K562 (cell line): ENCODE measurements at regions not wholly inside any gene's neighbourhood (a gene's known extent, or its start where the extent isn't known, plus 50 kb on each side); places are given as distances from the start of the nearest gene placed in this dataset.

Experiments
- CTBP1 ChIP-seq: fragments of 450-650 bp; IDR thresholded peaks from 2 replicates; pipeline ENCODE4 v1.6.1; 2016; ENCODE audit warnings: borderline replicate concordance
- DIDO1 ChIP-seq: fragments of 450-650 bp; IDR thresholded peaks from 2 replicates; pipeline ENCODE4 v1.6.1; 2016; ENCODE audit warnings: low read depth, missing biosample characterization, missing genetic modification characterization
- DPF2 ChIP-seq: fragments of 450-650 bp; IDR thresholded peaks from 2 replicates; pipeline ENCODE4 v1.6.1; 2016
- EWSR1 ChIP-seq: fragments of 450-650 bp; IDR thresholded peaks from 2 replicates; pipeline ENCODE4 v1.6.1; 2018; ENCODE audit warnings: borderline replicate concordance, mild to moderate bottlenecking, low read depth, moderate library complexity; ENCODE audit not compliant: partially characterized antibody
- FIP1L1 ChIP-seq: fragments of 200-400 bp; formaldehyde crosslinking; IDR thresholded peaks from 2 replicates; pipeline ENCODE4 v1.6.1; 2018; ENCODE audit warnings: mild to moderate bottlenecking, low read depth, low read length; ENCODE audit not compliant: poor library complexity, severe bottlenecking
- GABPA ChIP-seq: fragments of 200-800 bp; sonication (Bioruptor generic); conservative IDR thresholded peaks from 2 replicates; pipeline ENCODE4 v1.6.1; 2016; ENCODE audit warnings: low read depth, missing genetic modification characterization, missing compliant biosample characterization
- HOXB6 ChIP-seq: fragments of 250-450 bp; sonication (Bioruptor Pico); IDR thresholded peaks from 2 replicates; pipeline ENCODE4 v1.5.1; 2022; ENCODE audit warnings: mild to moderate bottlenecking, borderline replicate concordance
- ILK ChIP-seq: fragments of 450-650 bp; IDR thresholded peaks from 2 replicates; pipeline ENCODE4 v1.6.1; 2016; ENCODE audit warnings: missing genetic modification characterization, low read depth, mild to moderate bottlenecking, missing compliant biosample characterization, moderate library complexity, borderline replicate concordance
- NR2F6 ChIP-seq: fragments of 450-650 bp; formaldehyde crosslinking; IDR thresholded peaks from 2 replicates; pipeline ENCODE4 v1.4.0; 2020; ENCODE audit warnings: mild to moderate bottlenecking
- SREBF1 ChIP-seq: fragments of 150-350 bp; IDR thresholded peaks from 2 replicates; pipeline ENCODE4 v1.6.1; 2014; ENCODE audit warnings: antibody characterized with exemption, low read depth, low read length, borderline replicate concordance
- SUPT5H ChIP-seq: fragments of 450-650 bp; IDR thresholded peaks from 2 replicates; pipeline ENCODE4 v1.6.1; 2016
- TCF3 ChIP-seq: sonication (generic); formaldehyde crosslinking; IDR thresholded peaks from 2 replicates; pipeline ENCODE4 v1.4.0; 2020; ENCODE audit warnings: mild to moderate bottlenecking, missing genetic modification reagents
- YY1 ChIP-seq, 3 experiments: IDR thresholded peaks; 2 replicates each; pipeline ENCODE4 v1.6.1; 2011; ENCODE audit warnings: low read length in 2 of 3, mild to moderate bottlenecking in 2 of 3, moderate library complexity in 2 of 3, borderline replicate concordance in 1 of 3, control low read depth in 1 of 3, low read depth in 1 of 3; ENCODE audit not compliant: insufficient read depth in 3 of 3, insufficient replicate concordance in 2 of 3, control insufficient read depth in 1 of 3, insufficient read length in 1 of 3; ENCODE audit errors: extremely low read depth in 1 of 3
- ZNF146 ChIP-seq: IDR thresholded peaks from one replicate; pipeline ENCODE4 v1.6.1; 2018; ENCODE audit warnings: missing compliant biosample characterization; ENCODE audit not compliant: unreplicated experiment
- ZNF175 ChIP-seq: fragments of 200-800 bp; sonication (Bioruptor generic); IDR thresholded peaks from 2 replicates; pipeline ENCODE4 v1.6.1; 2016; ENCODE audit warnings: low read depth, mild to moderate bottlenecking, missing genetic modification characterization, missing compliant biosample characterization
- TF ChIP-seq, protein P1 (sequence below): fragments of 200-800 bp; sonication (Bioruptor generic); IDR thresholded peaks from 2 replicates; pipeline ENCODE4 v1.6.1; 2017; ENCODE audit warnings: missing genetic modification characterization, missing compliant biosample characterization
- TF ChIP-seq, protein P2 (sequence below), 3 experiments: IDR thresholded peaks in 2 of 3; conservative IDR thresholded peaks in 1 of 3; 2 replicates each; pipeline ENCODE4 v1.5.1; 2011 to 2012; ENCODE audit warnings: low read length in 3 of 3, mild to moderate bottlenecking in 3 of 3, control low read depth in 2 of 3, improper control_type of control experiment in 1 of 3, inconsistent platforms in 1 of 3, low read depth in 1 of 3, mixed read lengths in 1 of 3, moderate library complexity in 1 of 3; ENCODE audit not compliant: insufficient read depth in 2 of 3
- TF ChIP-seq, protein P3 (sequence below): fragments of 250-450 bp; sonication (Bioruptor Pico); IDR thresholded peaks from 2 replicates; pipeline ENCODE4 v1.5.0; 2021; ENCODE audit warnings: mild to moderate bottlenecking, borderline replicate concordance
- TF ChIP-seq, protein P4 (sequence below): fragments of 450-650 bp; formaldehyde crosslinking; IDR thresholded peaks from 2 replicates; pipeline ENCODE4 v1.4.0; 2020; ENCODE audit warnings: mild to moderate bottlenecking, moderate library complexity

DNA sequence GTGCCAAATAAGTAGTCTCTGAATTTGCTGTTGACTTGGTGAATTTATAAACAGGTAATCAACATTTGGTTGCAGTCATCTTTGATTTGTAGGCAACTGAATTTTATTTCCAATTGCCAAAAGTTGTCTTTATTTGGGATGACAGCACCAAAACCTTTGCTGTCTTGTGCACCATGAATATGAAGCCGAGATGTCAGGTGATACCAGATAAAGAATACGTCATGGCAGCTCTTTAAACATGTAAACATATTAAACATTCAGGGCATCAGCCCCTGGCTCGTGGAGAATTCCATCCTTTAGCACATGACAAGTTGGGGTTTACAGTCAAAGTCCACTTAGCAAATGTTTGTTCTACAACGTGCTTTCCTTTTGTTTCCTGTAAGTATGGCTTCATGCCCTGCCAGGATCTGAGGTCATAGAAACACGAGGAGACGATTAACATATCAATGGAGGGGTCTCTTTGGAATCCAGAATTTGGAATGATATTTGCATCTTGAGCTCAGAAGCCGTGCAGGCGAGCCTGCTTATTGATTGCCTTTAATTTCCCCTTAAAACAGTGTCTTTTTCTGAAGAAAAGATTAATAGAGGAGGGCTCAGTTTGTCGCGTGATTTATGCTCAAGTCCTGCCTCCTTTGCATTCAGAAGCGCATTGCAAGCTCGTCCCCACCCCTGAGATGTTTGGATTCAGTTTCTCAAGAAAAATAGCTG is 170.2 kb upstream of the ZNF217 start (continued):
- TF ChIP-seq ZNF175 (CRISPR knock-in tag) (0 out of 2 replicates have a peak, but pooled peaks have one; percentile 48), SUPT5H (no peak), DIDO1 (tag) (peak; percentile 75), CTBP1 (no peak), TCF3 (no peak), NR2F6 (CRISPR knock-in tag) (no peak), ZNF146 (CRISPR knock-in tag) (no peak), HOXB6 (CRISPR knock-in tag) (no peak), DPF2 (peak; percentile 26), FIP1L1 (no peak), ILK (tag) (no peak), YY1 (IDR thresholded peaks at IDR 0.05; ENCODE audit: borderline replicate concordance in 1 of 3, control insufficient read depth in 1 of 3, extremely low read depth in 1 of 3, insufficient read depth in 3 of 3, insufficient read length in 1 of 3, insufficient replicate concordance in 2 of 3, low read depth in 1 of 3, low read length in 2 of 3) (peak in 1 of 3 experiments; percentile 7), SREBF1 (peak; percentile 19; the same call in 1 of the 2 replicates), EWSR1 (peak; percentile 15), GABPA (peak; percentile 45; the same call in 1 of the 2 replicates)
- TF ChIP-seq, protein P1, sequence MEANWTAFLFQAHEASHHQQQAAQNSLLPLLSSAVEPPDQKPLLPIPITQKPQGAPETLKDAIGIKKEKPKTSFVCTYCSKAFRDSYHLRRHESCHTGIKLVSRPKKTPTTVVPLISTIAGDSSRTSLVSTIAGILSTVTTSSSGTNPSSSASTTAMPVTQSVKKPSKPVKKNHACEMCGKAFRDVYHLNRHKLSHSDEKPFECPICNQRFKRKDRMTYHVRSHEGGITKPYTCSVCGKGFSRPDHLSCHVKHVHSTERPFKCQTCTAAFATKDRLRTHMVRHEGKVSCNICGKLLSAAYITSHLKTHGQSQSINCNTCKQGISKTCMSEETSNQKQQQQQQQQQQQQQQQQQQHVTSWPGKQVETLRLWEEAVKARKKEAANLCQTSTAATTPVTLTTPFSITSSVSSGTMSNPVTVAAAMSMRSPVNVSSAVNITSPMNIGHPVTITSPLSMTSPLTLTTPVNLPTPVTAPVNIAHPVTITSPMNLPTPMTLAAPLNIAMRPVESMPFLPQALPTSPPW, result no peak
- TF ChIP-seq, protein P2, sequence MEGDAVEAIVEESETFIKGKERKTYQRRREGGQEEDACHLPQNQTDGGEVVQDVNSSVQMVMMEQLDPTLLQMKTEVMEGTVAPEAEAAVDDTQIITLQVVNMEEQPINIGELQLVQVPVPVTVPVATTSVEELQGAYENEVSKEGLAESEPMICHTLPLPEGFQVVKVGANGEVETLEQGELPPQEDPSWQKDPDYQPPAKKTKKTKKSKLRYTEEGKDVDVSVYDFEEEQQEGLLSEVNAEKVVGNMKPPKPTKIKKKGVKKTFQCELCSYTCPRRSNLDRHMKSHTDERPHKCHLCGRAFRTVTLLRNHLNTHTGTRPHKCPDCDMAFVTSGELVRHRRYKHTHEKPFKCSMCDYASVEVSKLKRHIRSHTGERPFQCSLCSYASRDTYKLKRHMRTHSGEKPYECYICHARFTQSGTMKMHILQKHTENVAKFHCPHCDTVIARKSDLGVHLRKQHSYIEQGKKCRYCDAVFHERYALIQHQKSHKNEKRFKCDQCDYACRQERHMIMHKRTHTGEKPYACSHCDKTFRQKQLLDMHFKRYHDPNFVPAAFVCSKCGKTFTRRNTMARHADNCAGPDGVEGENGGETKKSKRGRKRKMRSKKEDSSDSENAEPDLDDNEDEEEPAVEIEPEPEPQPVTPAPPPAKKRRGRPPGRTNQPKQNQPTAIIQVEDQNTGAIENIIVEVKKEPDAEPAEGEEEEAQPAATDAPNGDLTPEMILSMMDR (IDR thresholded peaks at IDR 0.05 in 2 of 3, conservative IDR thresholded peaks at IDR 0.05 in 1 of 3; ENCODE audit: insufficient read depth in 2 of 3, low read depth in 1 of 3, low read length in 3 of 3), result 0 out of 6 replicates have a peak, but pooled peaks of 1 of the 3 experiments have one; percentile 3
- TF ChIP-seq, protein P3, sequence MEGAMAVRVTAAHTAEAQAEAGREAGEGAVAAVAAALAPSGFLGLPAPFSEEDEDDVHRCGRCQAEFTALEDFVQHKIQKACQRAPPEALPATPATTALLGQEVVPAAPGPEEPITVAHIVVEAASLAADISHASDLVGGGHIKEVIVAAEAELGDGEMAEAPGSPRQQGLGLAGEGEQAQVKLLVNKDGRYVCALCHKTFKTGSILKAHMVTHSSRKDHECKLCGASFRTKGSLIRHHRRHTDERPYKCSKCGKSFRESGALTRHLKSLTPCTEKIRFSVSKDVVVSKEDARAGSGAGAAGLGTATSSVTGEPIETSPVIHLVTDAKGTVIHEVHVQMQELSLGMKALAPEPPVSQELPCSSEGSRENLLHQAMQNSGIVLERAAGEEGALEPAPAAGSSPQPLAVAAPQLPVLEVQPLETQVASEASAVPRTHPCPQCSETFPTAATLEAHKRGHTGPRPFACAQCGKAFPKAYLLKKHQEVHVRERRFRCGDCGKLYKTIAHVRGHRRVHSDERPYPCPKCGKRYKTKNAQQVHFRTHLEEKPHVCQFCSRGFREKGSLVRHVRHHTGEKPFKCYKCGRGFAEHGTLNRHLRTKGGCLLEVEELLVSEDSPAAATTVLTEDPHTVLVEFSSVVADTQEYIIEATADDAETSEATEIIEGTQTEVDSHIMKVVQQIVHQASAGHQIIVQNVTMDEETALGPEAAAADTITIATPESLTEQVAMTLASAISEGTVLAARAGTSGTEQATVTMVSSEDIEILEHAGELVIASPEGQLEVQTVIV (CRISPR knock-in tag), result no peak
- TF ChIP-seq, protein P4, sequence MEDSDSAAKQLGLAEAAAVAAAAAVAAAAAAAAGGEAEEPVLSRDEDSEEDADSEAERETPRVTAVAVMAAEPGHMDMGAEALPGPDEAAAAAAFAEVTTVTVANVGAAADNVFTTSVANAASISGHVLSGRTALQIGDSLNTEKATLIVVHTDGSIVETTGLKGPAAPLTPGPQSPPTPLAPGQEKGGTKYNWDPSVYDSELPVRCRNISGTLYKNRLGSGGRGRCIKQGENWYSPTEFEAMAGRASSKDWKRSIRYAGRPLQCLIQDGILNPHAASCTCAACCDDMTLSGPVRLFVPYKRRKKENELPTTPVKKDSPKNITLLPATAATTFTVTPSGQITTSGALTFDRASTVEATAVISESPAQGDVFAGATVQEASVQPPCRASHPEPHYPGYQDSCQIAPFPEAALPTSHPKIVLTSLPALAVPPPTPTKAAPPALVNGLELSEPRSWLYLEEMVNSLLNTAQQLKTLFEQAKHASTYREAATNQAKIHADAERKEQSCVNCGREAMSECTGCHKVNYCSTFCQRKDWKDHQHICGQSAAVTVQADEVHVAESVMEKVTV (CRISPR knock-in tag), result no peak
